ENCODE measurements at regions not wholly inside any gene's neighbourhood (a gene's known extent, or its start where the extent isn't known, plus 50 kb on each side); places are given as distances from the start of the nearest gene placed in this dataset.

DNA sequence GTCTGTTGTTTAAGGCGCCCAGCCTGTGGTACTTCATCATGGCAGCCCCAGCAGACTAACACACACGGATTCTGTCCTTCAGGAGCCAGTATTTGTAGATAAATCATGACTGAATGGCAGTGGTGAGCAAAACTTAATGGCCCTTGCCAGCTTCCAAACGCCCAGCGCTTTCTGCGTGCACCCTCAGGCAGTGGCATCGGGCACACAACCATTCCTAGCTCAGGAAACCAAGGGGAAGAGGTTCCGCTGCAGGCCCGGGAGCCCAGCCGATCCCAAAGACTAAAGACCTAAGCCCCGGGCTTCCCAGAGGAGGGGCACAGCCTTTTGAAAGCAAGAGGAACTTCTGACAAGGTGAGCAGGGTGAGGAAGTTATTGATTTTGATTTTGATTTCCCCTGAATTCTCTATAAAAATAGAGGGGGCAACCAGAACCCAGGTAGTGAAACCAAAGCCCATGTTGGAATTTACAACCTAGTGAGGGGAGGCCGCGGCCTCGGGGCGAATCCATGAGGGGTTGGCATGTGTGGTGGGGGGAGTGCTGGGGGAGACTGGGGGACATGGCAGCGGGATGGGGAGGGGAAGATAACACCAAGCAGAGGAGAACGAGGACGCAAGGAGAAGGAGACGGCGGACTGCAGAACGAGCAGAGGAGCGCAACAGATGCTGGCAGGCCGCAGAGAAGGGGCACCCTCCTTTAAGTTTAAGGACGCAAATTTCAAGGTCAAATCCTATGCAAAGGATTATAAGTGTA, 79.9 kb upstream of the SEPTIN5 start:
- no peak overlapping the region for H3K4me3 ChIP-seq (replicated peaks in 1 of 3; ENCODE audit: insufficient read depth in 1 of 3, low read depth in 1 of 3, low read length in 3 of 3)
- no peaks in the 10 kb centered on the region for H3K9me1 ChIP-seq (replicated peaks; ENCODE audit: control insufficient read depth, extremely low read depth, insufficient read depth, low read length)
- H3K27me3 ChIP-seq (ENCODE audit: control insufficient read depth in 2 of 2, insufficient read depth in 2 of 2, low read length in 2 of 2): peaks cover 0 to 5% of the 10 kb centered on the region in 2 experiments
- no peaks in the 10 kb centered on the region for H3K36me3 ChIP-seq (ENCODE audit: control insufficient read depth in 2 of 2, extremely low read depth in 1 of 2, insufficient read depth in 2 of 2, low read length in 2 of 2)
- no TSS peak for BruUV-seq (replicated peaks)
- no peaks in the 10 kb centered on the region for H4K20me1 ChIP-seq (replicated peaks; ENCODE audit: control insufficient read depth, extremely low read depth, insufficient read depth, low read length)
- intact Hi-C loops (cut with micrococcal nuclease) (loop anchor here (10.0 kb wide), 1 partner anchor 340 kb away; the partner anchor contains the start of gene CLTCL1), dilution Hi-C loops (cut with MboI; ENCODE audit: extremely low pct_ligation_motif_present, low sequenced_read_pairs) (no loop called here)
- FAIRE-seq (no peak), DNase-seq (ENCODE audit: low read depth, low spot score) (no peak)
- H3K4me1 ChIP-seq (ENCODE audit: control insufficient read depth, extremely low read depth, insufficient read depth, low read length): no peaks in the 10 kb centered on the region
- H3K9ac ChIP-seq (replicated peaks; ENCODE audit: extremely low read depth, insufficient read depth, low read length): no peak overlapping the region
- H3K79me2 ChIP-seq (ENCODE audit: control insufficient read depth, insufficient read depth, low read length): no peaks in the 10 kb centered on the region
- ChIA-PET POLR2A (no interaction called here), CTCF (interaction anchor here (1.0 to 1.4 kb wide), 2 partner anchors 83 to 138 kb away, joined by 3 to 4 read pairs; no protein-coding TSS in a partner anchor)
- TF ChIP-seq POLR2AphosphoS5 (IDR thresholded peaks at IDR 0.05; ENCODE audit: insufficient read depth, low read depth, low read length): no peak
- TF ChIP-seq JUN (IDR thresholded peaks at IDR 0.05; ENCODE audit: borderline replicate concordance, insufficient read depth, insufficient read length, low read depth): no peak
- TF ChIP-seq, protein P1, sequence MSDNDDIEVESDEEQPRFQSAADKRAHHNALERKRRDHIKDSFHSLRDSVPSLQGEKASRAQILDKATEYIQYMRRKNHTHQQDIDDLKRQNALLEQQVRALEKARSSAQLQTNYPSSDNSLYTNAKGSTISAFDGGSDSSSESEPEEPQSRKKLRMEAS (IDR thresholded peaks at IDR 0.05; ENCODE audit: insufficient read depth, insufficient read length): no peak
- TF ChIP-seq POLR2A (IDR thresholded peaks at IDR 0.05; ENCODE audit: low read depth, low read length): no peak
- TF ChIP-seq, protein P2, sequence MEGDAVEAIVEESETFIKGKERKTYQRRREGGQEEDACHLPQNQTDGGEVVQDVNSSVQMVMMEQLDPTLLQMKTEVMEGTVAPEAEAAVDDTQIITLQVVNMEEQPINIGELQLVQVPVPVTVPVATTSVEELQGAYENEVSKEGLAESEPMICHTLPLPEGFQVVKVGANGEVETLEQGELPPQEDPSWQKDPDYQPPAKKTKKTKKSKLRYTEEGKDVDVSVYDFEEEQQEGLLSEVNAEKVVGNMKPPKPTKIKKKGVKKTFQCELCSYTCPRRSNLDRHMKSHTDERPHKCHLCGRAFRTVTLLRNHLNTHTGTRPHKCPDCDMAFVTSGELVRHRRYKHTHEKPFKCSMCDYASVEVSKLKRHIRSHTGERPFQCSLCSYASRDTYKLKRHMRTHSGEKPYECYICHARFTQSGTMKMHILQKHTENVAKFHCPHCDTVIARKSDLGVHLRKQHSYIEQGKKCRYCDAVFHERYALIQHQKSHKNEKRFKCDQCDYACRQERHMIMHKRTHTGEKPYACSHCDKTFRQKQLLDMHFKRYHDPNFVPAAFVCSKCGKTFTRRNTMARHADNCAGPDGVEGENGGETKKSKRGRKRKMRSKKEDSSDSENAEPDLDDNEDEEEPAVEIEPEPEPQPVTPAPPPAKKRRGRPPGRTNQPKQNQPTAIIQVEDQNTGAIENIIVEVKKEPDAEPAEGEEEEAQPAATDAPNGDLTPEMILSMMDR (IDR thresholded peaks at IDR 0.05; ENCODE audit: extremely low read depth in 1 of 2, insufficient read depth in 1 of 2, low read depth in 1 of 2, low read length in 2 of 2): no peak
- TF ChIP-seq GATA2 (IDR thresholded peaks at IDR 0.05; ENCODE audit: insufficient read depth, insufficient read length, low read depth, low read length): no peak
- TF ChIP-seq MYC (IDR thresholded peaks at IDR 0.05; ENCODE audit: low read depth, low read length): no peak
- no peak for TF ChIP-seq FOS (IDR thresholded peaks at IDR 0.05; ENCODE audit: borderline replicate concordance, insufficient read depth, low read length)
- no peak for TF ChIP-seq EZH2 (IDR thresholded peaks at IDR 0.05; ENCODE audit: borderline replicate concordance, low read depth, low read length, severe bottlenecking)
- no peak overlapping the region for H3K4me2 ChIP-seq (ENCODE audit: insufficient read depth, low read length)
- H2AFZ ChIP-seq (ENCODE audit: low read depth, low read length): no peak overlapping the region
- H3K9me3 ChIP-seq (replicated peaks; ENCODE audit: control insufficient read depth, insufficient read depth, low read length): no peaks in the 10 kb centered on the region
- no peak overlapping the region for H3K27ac ChIP-seq (ENCODE audit: insufficient read depth, low read depth, low read length)
